H9 (cell line): ENCODE measurements at regions not wholly inside any gene's neighbourhood (a gene's known extent, or its start where the extent isn't known, plus 50 kb on each side); places are given as distances from the start of the nearest gene placed in this dataset.

Source experiments
- DNase-seq: peaks from one replicate; pipeline ENCODE4 v3.0.0-alpha.2; 2017
- H2AFZ ChIP-seq: one replicate; pipeline ENCODE4 v1.6.1; 2013; ENCODE audit warnings: mild to moderate bottlenecking, low read length, control low read depth, moderate library complexity
- H2AK5ac ChIP-seq: 2 replicates; pipeline ENCODE4 v1.6.1; 2013; ENCODE audit warnings: low read length, control low read depth, mixed read lengths; ENCODE audit not compliant: insufficient read length
- H2BK120ac ChIP-seq: one replicate; pipeline ENCODE4 v1.6.1; 2013; ENCODE audit warnings: low read depth, mild to moderate bottlenecking, low read length, control low read depth, inconsistent platforms; ENCODE audit not compliant: poor library complexity, severe bottlenecking
- H2BK12ac ChIP-seq: 2 replicates; pipeline ENCODE4 v1.6.1; 2013; ENCODE audit warnings: low read length, control low read depth, mixed read lengths, low read depth; ENCODE audit not compliant: insufficient read length
- H2BK15ac ChIP-seq: 2 replicates; pipeline ENCODE4 v1.6.1; 2013; ENCODE audit warnings: low read depth, low read length, control low read depth
- H2BK20ac ChIP-seq: one replicate; pipeline ENCODE4 v1.6.1; 2013; ENCODE audit warnings: low read depth, mild to moderate bottlenecking, low read length, control low read depth, inconsistent platforms; ENCODE audit not compliant: poor library complexity, severe bottlenecking
- H2BK5ac ChIP-seq: 2 replicates; pipeline ENCODE4 v1.6.1; 2013; ENCODE audit warnings: low read length, control low read depth, mixed read lengths; ENCODE audit not compliant: insufficient read length
- H3K14ac ChIP-seq: 2 replicates; pipeline ENCODE4 v1.6.1; 2013; ENCODE audit warnings: low read length, control low read depth; ENCODE audit not compliant: insufficient read depth
- H3K18ac ChIP-seq: 2 replicates; pipeline ENCODE4 v1.6.1; 2013; ENCODE audit warnings: low read depth, mild to moderate bottlenecking, mixed read lengths, low read length, control low read depth; ENCODE audit not compliant: insufficient read length
- H3K23ac ChIP-seq: 2 replicates; pipeline ENCODE4 v1.6.1; 2013; ENCODE audit warnings: low read length, control low read depth, mixed read lengths, low read depth; ENCODE audit not compliant: insufficient read length
- H3K23me2 ChIP-seq: 2 replicates; pipeline ENCODE4 v1.6.1; 2013; ENCODE audit warnings: low read depth, mild to moderate bottlenecking, mixed read lengths, low read length, control low read depth; ENCODE audit not compliant: insufficient read length, poor library complexity, severe bottlenecking
- H3K27ac ChIP-seq: 2 replicates; pipeline ENCODE4 v1.5.1; 2013; ENCODE audit warnings: low read length, control low read depth, mixed read lengths, low read depth; ENCODE audit not compliant: insufficient read length
- H3K27me3 ChIP-seq: 2 replicates; pipeline ENCODE4 v1.6.1; 2013; ENCODE audit warnings: low read length, control low read depth, inconsistent platforms; ENCODE audit not compliant: insufficient read depth
- H3K4ac ChIP-seq: 2 replicates; pipeline ENCODE4 v1.6.1; 2013; ENCODE audit warnings: low read depth, mild to moderate bottlenecking, control low read depth, inconsistent platforms, low read length, moderate library complexity
- H3K4me1 ChIP-seq: 2 replicates; pipeline ENCODE4 v1.6.1; 2013; ENCODE audit warnings: low read length, control low read depth, inconsistent platforms; ENCODE audit not compliant: insufficient read depth
- H3K4me2 ChIP-seq: 2 replicates; pipeline ENCODE4 v1.6.1; 2013; ENCODE audit warnings: low read length, control low read depth, mixed read lengths; ENCODE audit not compliant: insufficient read length, insufficient read depth
- H3K56ac ChIP-seq: 2 replicates; pipeline ENCODE4 v1.6.1; 2013; ENCODE audit warnings: low read depth, mild to moderate bottlenecking, mixed read lengths, low read length, control low read depth; ENCODE audit not compliant: insufficient read length
- H3K79me1 ChIP-seq: 2 replicates; pipeline ENCODE4 v1.6.1; 2013; ENCODE audit warnings: low read depth, mild to moderate bottlenecking, moderate library complexity, low read length, control low read depth, inconsistent platforms; ENCODE audit not compliant: insufficient read depth, poor library complexity, severe bottlenecking
- H3K79me2 ChIP-seq: 2 replicates; pipeline ENCODE4 v1.6.1; 2013; ENCODE audit warnings: low read length, control low read depth, inconsistent platforms; ENCODE audit not compliant: insufficient read depth
- H3K9ac ChIP-seq: 2 replicates; pipeline ENCODE4 v1.6.1; 2013; ENCODE audit warnings: low read length, control low read depth, mixed read lengths; ENCODE audit not compliant: insufficient read length; ENCODE audit errors: extremely low read depth
- H3K9me3 ChIP-seq: one replicate; pipeline ENCODE4 v1.6.1; 2013; ENCODE audit warnings: low read depth, low read length, inconsistent platforms; ENCODE audit not compliant: control insufficient read depth
- H3T11ph ChIP-seq: one replicate; pipeline ENCODE4 v1.6.1; 2013; ENCODE audit warnings: mild to moderate bottlenecking, low read length, control low read depth, inconsistent platforms
- H4K20me1 ChIP-seq: one replicate; pipeline ENCODE4 v1.6.1; 2013; ENCODE audit not compliant: control insufficient read depth, insufficient read length, insufficient read depth
- H4K5ac ChIP-seq: 2 replicates; pipeline ENCODE4 v1.6.1; 2013; ENCODE audit warnings: low read depth, mild to moderate bottlenecking, mixed read lengths, low read length, control low read depth; ENCODE audit not compliant: insufficient read length
- H4K8ac ChIP-seq: replicated peaks from 2 replicates; pipeline ENCODE4 v1.6.1; 2013; ENCODE audit warnings: low read length, control low read depth, mixed read lengths, low read depth; ENCODE audit not compliant: insufficient read length
- H4K91ac ChIP-seq: 2 replicates; pipeline ENCODE4 v1.6.1; 2013; ENCODE audit warnings: low read depth, mild to moderate bottlenecking, moderate library complexity, mixed read lengths, low read length, control low read depth; ENCODE audit not compliant: insufficient read length
- H3K27ac Mint-ChIP-seq, 3 experiments: 2 replicates in 2 of 3; 3 replicates in 1 of 3; pipeline ENCODE4 v1.8.0; 2020 to 2021; ENCODE audit warnings: mixed read lengths in 3 of 3, mild to moderate bottlenecking in 1 of 3, moderate library complexity in 1 of 3
- H3K27me3 Mint-ChIP-seq: 2 replicates; pipeline ENCODE4 v1.8.0; 2021; ENCODE audit warnings: low read depth, mild to moderate bottlenecking, moderate library complexity, mixed read lengths
- H3K36me3 Mint-ChIP-seq, 3 experiments: 2 replicates in 2 of 3; 3 replicates in 1 of 3; pipeline ENCODE4 v1.8.0; 2020 to 2021; ENCODE audit warnings: low read depth in 3 of 3, mixed read lengths in 3 of 3; ENCODE audit not compliant: insufficient read depth in 1 of 3
- H3K4me1 Mint-ChIP-seq, 2 experiments: 2 replicates each; pipeline ENCODE4 v1.8.0; 2020; ENCODE audit warnings: mixed read lengths in 2 of 2
- H3K4me3 Mint-ChIP-seq, 2 experiments: 2 replicates in 1 of 2; 3 replicates in 1 of 2; pipeline ENCODE4 v1.8.0; 2020 to 2021; ENCODE audit warnings: mild to moderate bottlenecking in 2 of 2, mixed read lengths in 2 of 2, moderate library complexity in 1 of 2
- H3K9me3 Mint-ChIP-seq, 2 experiments: 2 replicates in 1 of 2; 3 replicates in 1 of 2; pipeline ENCODE4 v1.8.0; 2020; ENCODE audit warnings: mild to moderate bottlenecking in 2 of 2, mixed read lengths in 2 of 2, moderate library complexity in 1 of 2
- CTCF ChIP-seq: fragments of 200-600 bp; sonication (generic); conservative IDR thresholded peaks from 3 replicates; pipeline ENCODE4 v1.8.0; 2021; ENCODE audit warnings: antibody characterized with exemption, mild to moderate bottlenecking
- WGBS: extraction: QIAGEN DNeasy Blood & Tissue Kit; methylation state at CpG from one replicate; pipeline ENCODE4 v1.1.7; 2013; ENCODE audit warnings: missing lambda C conversion rate, low lambda C conversion rate, mixed read lengths; ENCODE audit not compliant: insufficient read length; ENCODE audit errors: extremely low coverage; 5-methylcytosine and 5-hydroxymethylcytosine counted together

GRCh38 chr9:84145780-84146179 is 165.2 kb downstream of the RMI1 start:
- Histone ChIP-seq H3K9me3 (no peaks in the 10 kb centered on the region), H2AK5ac (no peak overlapping the region), H4K5ac (no peak overlapping the region), H3K79me1 (no peaks in the 10 kb centered on the region), H3K27ac (no peak overlapping the region), H3K18ac (no peak overlapping the region), H3K9ac (no peak overlapping the region), H2BK15ac (no peak overlapping the region), H3K23me2 (peaks cover 3% of the 10 kb centered on the region), H3K14ac (no peak overlapping the region), H3K79me2 (no peaks in the 10 kb centered on the region), H3T11ph (no peak overlapping the region), H3K4me1 (peaks cover 3% of the 10 kb centered on the region; the same call in 1 of the 2 replicates), H2BK12ac (no peak overlapping the region), H4K20me1 (no peaks in the 10 kb centered on the region), H2BK20ac (no peak overlapping the region), H3K4ac (no peak overlapping the region), H2BK5ac (no peak overlapping the region), H2BK120ac (no peak overlapping the region), H3K27me3 (peaks cover 5% of the 10 kb centered on the region; the same call in 1 of the 2 replicates), H4K8ac (no peak overlapping the region), H2AFZ (no peak overlapping the region), H3K23ac (no peak overlapping the region), H3K56ac (no peak overlapping the region), H4K91ac (no peak overlapping the region), H3K4me2 (no peak overlapping the region)
- peaks cover 20 to 37% of the 10 kb centered on the region in 2 experiments for H3K4me1 Mint-ChIP-seq
- no peaks in the 10 kb centered on the region for H3K36me3 Mint-ChIP-seq
- DNase-seq = no peak
- no CpG with 5 or more reads among the region's 2 CpGs for WGBS
- no peak overlapping the region for H3K4me3 Mint-ChIP-seq
- TF ChIP-seq CTCF = no peak
- peaks cover 0 to 5% of the 10 kb centered on the region in 2 experiments; a peak in 2 of 5 replicates for H3K9me3 Mint-ChIP-seq
- no peak overlapping the region for H3K27ac Mint-ChIP-seq
- peaks cover 81% of the 10 kb centered on the region for H3K27me3 Mint-ChIP-seq
